ENCODE measurements at regions not wholly inside any gene's neighbourhood (a gene's known extent, or its start where the extent isn't known, plus 50 kb on each side); places are given as distances from the start of the nearest gene placed in this dataset.
A peak's percentile ranks its signal among the peaks of the same experiment; 100 is the strongest.

DNA sequence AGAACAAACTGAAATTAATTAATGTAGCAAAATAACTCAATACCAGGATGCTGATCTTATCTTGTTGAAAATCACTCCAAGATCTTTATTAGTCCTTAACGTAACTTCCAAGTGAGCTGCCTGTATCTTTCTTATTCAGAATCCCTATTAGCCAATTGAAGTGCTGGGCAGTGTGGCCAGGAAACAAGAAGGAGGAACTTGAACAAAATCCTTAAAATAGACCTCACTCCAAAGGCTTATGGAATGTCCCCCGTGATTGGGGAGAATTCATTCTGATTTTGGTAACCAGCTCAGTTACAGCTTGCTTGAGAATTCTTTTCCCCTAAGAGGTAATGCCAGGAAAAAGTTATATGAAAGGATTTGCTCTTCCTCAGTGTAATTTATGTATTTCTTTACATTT lies 171.0 kb downstream of the DEPDC1B start:
- Histone ChIP-seq H3K27ac (ENCODE audit: low read depth, low read length) (no peak overlapping the region), H3K4me1 (ENCODE audit: control insufficient read depth, insufficient read depth, low read length) (peaks cover 7% of the 10 kb centered on the region), H3K9ac (ENCODE audit: low read length) (no peak overlapping the region), H3K4me3 (ENCODE audit: low read length) (no peak overlapping the region), H3K27me3 (ENCODE audit: control insufficient read depth, insufficient read depth, low read length) (no peaks in the 10 kb centered on the region), H3K36me3 (ENCODE audit: control insufficient read depth, insufficient read depth, low read length) (no peaks in the 10 kb centered on the region)

DNA sequence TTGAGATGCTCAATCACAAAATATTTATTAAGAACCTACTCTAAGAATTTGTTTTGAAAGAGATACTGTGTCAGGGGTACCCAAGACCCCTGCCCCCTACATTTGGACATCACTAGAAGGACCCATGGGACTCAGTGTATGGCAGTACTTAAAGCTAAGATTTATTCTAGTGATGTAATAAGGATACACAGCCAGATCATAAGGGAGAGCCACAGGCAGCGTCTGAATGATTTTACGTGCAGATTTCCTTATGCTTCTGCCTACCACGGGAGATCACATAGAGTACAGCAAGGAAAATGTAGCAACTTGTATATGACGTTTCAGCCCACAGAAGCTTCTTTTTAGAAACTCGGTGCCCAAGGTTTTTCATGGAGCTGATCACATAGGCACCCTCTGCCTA lies 172.9 kb downstream of the DEPDC1B start:
- Histone ChIP-seq H3K27ac (ENCODE audit: low read depth, low read length) (no peak overlapping the region), H3K9ac (ENCODE audit: low read length) (no peak overlapping the region), H3K4me1 (ENCODE audit: control insufficient read depth, insufficient read depth, low read length) (peaks cover 18% of the 10 kb centered on the region), H3K4me3 (ENCODE audit: low read length) (no peak overlapping the region), H3K36me3 (ENCODE audit: control insufficient read depth, insufficient read depth, low read length) (no peaks in the 10 kb centered on the region), H3K27me3 (ENCODE audit: control insufficient read depth, insufficient read depth, low read length) (no peaks in the 10 kb centered on the region)

DNA sequence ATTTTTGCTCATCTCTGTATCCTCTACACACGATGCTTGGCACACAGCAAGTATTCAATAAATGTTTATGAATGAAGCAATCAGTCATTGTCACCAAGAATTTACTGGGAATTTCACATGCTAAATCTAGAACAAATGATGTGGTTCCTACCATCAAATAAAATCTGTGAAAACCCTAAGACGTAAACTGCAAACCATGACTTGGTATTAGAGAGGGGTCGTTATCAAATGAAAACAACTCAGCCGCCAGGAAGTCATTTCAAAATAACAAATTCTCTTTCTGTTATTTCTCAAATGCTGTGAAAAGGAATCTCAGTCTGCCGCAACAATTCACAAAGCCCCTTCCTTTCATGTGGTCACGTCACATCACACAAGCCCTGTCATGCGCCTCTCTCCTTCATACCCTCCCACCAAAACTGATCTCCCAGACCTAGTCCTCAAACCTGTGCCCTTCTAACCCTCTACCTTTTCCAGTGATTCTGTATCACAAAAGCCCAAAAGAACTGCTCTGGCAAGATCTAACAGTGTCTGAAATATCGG lies 173.6 kb downstream of the DEPDC1B start:
- Histone ChIP-seq H3K27me3 (ENCODE audit: control insufficient read depth, insufficient read depth, low read length) (no peaks in the 10 kb centered on the region), H3K27ac (ENCODE audit: low read depth, low read length) (no peak overlapping the region), H3K4me1 (ENCODE audit: control insufficient read depth, insufficient read depth, low read length) (peaks cover 19% of the 10 kb centered on the region), H3K9ac (ENCODE audit: low read length) (no peak overlapping the region), H3K36me3 (ENCODE audit: control insufficient read depth, insufficient read depth, low read length) (no peaks in the 10 kb centered on the region), H3K4me3 (ENCODE audit: low read length) (no peak overlapping the region)

DNA sequence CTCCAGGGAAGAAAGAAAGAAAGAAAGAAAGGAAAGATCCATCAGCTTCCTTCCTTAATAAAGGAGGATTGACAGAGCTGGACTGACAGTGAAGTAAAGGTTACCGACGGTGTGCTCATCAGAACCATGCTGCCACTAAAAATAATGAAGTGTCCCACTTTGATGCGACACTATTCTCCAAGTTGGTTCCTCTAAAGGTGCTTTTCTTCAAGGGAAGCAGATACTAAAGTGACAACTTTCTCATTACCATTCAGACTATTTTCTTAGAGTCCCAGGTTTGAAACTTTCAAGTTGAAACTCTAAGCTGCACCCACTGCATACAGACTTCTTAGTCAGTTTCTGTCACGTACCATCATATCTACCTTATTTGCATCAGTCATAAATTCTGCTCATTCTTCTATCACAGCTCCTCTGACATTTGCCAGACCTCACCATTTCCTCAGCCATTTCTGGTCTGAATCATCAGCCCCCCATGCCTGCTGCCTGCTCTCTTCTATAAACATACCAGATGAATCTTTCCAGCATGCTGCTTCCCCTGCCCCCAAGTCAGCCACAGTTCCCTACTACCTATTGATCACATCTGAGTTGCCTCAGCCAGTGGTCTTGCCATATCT lies 177.6 kb downstream of the DEPDC1B start:
- H3K36me3 ChIP-seq (ENCODE audit: control insufficient read depth, insufficient read depth, low read length), result no peaks in the 10 kb centered on the region
- H3K4me1 ChIP-seq (ENCODE audit: control insufficient read depth, insufficient read depth, low read length), result peaks cover 30% of the 10 kb centered on the region
- H3K27me3 ChIP-seq (ENCODE audit: control insufficient read depth, insufficient read depth, low read length), result no peaks in the 10 kb centered on the region
- no peak overlapping the region for H3K4me3 ChIP-seq (ENCODE audit: low read length)
- H3K9ac ChIP-seq (ENCODE audit: low read length), result no peak overlapping the region
- H3K27ac ChIP-seq (ENCODE audit: low read depth, low read length), result peak overlapping the region; percentile 67

DNA sequence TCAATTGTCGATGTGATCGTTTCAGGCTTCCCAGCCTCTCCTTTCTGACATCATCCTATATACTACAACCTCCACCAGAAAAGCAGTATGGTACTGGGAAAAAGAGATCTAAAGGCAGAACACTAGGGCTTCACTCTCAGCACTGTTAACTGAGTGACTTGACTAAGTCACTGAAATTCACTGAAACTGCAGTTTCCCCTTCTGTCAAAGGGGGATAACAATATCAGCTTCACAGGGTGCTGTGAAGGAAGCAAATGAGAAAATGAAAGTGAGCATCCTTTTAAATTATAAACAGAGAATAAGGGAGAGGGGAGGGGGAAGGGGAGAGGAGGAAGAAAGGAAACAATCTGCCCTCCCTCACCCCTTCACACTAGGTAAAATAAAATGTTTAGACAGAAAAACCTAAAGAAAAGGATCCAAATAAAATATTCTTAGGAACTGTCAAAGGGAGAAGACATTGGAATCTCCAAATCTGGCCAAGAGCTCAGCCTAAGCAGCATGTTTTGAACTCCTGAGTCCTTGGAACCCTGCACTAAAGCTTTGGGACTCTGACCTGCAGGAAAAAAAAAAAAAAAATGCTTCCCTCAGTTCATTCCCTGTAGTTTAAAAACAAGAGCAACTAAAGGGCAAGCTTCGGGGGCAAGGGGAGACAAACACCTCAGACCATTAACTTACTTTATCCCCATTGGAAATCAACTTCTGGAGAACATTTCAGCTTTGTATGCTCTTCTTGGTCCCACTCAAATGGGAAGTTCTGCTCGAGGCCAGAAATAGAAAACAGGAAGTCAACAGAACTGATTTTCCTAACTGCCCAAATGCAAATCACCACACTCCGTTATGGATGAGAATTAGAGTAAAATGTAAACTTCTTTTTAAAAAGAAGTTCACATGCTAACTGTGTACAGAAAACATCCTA lies 178.3 kb downstream of the DEPDC1B start:
- H3K9ac ChIP-seq (ENCODE audit: low read length), result no peak overlapping the region
- H3K4me1 ChIP-seq (ENCODE audit: control insufficient read depth, insufficient read depth, low read length), result peaks cover 30% of the 10 kb centered on the region
- H3K4me3 ChIP-seq (ENCODE audit: low read length), result no peak overlapping the region
- peak overlapping the region; percentile 67 for H3K27ac ChIP-seq (ENCODE audit: low read depth, low read length)
- no peaks in the 10 kb centered on the region for H3K27me3 ChIP-seq (ENCODE audit: control insufficient read depth, insufficient read depth, low read length)
- no peaks in the 10 kb centered on the region for H3K36me3 ChIP-seq (ENCODE audit: control insufficient read depth, insufficient read depth, low read length)

DNA sequence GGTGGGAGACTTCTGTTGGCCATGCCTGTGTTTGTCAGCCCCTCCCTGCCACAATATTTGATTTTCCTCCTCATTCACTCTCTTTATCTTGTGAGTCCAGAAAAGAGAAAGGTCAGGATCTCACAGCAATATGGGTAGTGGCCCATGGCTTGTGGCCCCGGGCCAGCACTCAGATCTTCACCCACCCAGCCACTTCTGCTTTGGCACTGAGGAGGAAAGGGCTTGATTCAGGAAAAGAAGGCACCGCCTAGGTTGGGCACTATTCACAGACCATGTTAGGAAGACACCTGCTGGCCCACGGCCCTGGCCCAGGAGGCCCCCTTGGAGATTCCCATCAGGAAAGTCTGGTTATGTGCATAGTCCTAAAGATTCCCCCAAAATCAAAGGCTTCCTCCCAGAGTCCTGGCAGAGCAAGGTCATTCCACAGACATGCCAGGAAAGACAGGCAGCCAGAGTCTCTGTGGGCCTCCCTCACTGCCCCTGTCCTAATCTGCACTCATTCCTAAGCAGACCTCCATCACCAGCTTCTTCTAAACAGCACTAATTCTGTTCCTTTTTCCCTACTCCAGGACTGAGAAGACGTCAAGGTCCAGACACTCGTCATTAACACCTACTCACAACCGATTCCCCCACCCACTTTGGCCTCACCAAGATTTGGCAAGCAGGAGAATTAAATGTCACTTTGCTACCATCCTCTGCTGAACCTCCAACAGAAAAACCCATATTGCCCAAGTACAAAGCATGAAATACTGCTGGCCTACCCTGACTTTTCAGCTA lies 179.3 kb downstream of the DEPDC1B start:
- Histone ChIP-seq H3K27me3 (ENCODE audit: control insufficient read depth, insufficient read depth, low read length) (no peaks in the 10 kb centered on the region), H3K36me3 (ENCODE audit: control insufficient read depth, insufficient read depth, low read length) (no peaks in the 10 kb centered on the region), H3K4me3 (ENCODE audit: low read length) (no peak overlapping the region), H3K4me1 (ENCODE audit: control insufficient read depth, insufficient read depth, low read length) (peaks cover 30% of the 10 kb centered on the region), H3K27ac (ENCODE audit: low read depth, low read length) (peak overlapping the region; percentile 77), H3K9ac (ENCODE audit: low read length) (no peak overlapping the region)

DNA sequence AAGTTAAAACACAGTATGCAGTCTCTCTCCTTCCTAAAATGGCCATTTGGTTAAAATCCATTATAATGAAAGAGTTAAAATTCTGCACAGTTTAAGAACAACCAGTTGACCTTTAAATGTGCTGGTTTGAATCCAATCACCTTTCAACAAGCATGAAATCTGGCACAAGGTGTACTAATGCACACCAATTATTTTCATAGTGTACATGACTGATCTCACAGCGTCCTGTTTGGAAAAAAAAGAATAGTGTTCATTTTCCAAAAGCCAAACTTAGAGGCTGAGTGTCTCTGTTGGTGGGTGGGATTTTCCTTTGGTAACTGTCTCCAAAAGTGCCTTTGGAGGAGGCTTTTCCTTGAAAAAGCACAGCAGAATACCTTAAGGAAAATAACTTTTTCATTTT lies 180.6 kb downstream of the DEPDC1B start:
- Histone ChIP-seq H3K4me1 (ENCODE audit: control insufficient read depth, insufficient read depth, low read length) (peaks cover 30% of the 10 kb centered on the region), H3K27ac (ENCODE audit: low read depth, low read length) (peak overlapping the region; percentile 77), H3K9ac (ENCODE audit: low read length) (no peak overlapping the region)

DNA sequence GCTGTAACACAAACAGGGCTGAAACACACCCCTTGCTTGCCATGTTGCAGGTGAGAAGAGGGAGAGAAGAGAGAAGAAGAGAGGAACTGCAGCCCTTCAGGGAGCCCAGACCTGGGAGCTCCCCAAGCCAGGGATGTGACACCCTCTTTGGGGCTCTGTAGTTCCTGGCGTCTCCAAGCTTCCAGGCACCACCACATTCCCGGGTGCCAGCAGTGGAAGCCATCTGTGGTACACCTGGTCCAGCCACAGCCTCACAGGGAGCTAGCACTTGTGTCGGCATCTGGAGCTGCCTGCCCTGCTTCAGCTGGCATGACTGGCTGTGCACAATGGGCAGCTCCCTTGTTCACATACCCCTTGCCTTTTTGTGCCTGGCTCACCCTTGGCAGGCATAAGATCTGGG lies 182.1 kb downstream of the DEPDC1B start:
- Histone ChIP-seq H3K9ac (ENCODE audit: low read length) (no peak overlapping the region), H3K4me1 (ENCODE audit: control insufficient read depth, insufficient read depth, low read length) (peaks cover 25% of the 10 kb centered on the region), H3K27ac (ENCODE audit: low read depth, low read length) (peak overlapping the region; percentile 77)

More for the DNA sequence above, 180.6 kb downstream of the DEPDC1B start:
- Histone ChIP-seq H3K4me3 (ENCODE audit: low read length) (no peak overlapping the region), H3K36me3 (ENCODE audit: control insufficient read depth, insufficient read depth, low read length) (no peaks in the 10 kb centered on the region), H3K27me3 (ENCODE audit: control insufficient read depth, insufficient read depth, low read length) (no peaks in the 10 kb centered on the region)

DNA sequence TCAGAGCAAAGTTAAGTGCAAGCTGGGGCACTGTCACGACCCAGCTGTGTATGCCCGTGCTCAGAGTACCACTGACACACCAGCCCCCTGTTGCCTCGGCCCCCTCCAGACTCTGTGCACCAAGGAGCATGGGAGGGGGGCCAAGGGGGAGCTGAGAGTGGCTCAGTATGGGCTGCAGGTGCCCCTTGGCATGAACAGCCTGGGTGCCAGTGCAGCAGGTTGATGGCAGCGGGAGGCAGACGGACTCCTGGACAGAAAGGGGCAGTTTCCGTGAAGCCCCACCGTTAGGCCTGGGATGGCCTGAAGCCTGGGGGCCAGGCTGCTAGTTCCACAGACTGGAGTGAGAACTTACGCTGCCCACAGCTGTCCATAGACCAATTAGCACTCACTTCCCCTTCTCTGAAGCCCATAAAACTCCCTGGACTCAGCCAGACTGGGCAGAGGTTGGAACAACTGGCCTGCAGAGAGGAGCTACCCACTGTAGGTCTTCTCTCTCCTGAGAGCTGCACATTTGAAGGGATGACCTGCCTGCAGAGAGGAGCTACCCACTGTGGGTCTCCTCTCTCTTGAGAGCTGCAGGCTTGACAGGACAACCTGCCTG lies 182.8 kb downstream of the DEPDC1B start:
- no peak overlapping the region for H3K4me3 ChIP-seq (ENCODE audit: low read length)
- H3K4me1 ChIP-seq (ENCODE audit: control insufficient read depth, insufficient read depth, low read length), result peaks cover 20% of the 10 kb centered on the region
- H3K9ac ChIP-seq (ENCODE audit: low read length), result no peak overlapping the region
- H3K36me3 ChIP-seq (ENCODE audit: control insufficient read depth, insufficient read depth, low read length), result no peaks in the 10 kb centered on the region
- H3K27ac ChIP-seq (ENCODE audit: low read depth, low read length), result no peak overlapping the region
- H3K27me3 ChIP-seq (ENCODE audit: control insufficient read depth, insufficient read depth, low read length), result no peaks in the 10 kb centered on the region

More for the DNA sequence above, 182.1 kb downstream of the DEPDC1B start:
- Histone ChIP-seq H3K36me3 (ENCODE audit: control insufficient read depth, insufficient read depth, low read length) (no peaks in the 10 kb centered on the region), H3K4me3 (ENCODE audit: low read length) (no peak overlapping the region), H3K27me3 (ENCODE audit: control insufficient read depth, insufficient read depth, low read length) (no peaks in the 10 kb centered on the region)

DNA sequence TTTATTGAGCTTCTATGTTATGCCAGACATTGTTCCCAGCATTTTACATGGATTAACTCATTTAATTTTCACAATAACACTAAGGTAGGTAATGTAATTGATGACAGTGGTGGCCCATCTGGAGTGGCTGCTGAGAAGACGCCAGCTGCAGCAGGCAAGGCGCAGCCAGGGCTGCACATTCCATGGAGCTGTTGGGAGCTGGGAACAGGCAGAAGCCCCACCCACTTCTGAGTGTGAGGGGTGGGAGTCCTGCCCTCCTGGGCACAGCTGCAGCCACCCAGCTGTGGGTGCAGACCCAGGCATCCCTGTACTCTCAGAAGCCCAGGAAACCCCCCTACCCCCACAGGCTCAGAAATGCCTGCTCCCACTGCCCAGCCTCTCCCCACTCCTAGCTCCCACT lies 183.3 kb downstream of the DEPDC1B start:
- no peak overlapping the region for H3K4me3 ChIP-seq (ENCODE audit: low read length)
- H3K27ac ChIP-seq (ENCODE audit: low read depth, low read length), result no peak overlapping the region
- no peak overlapping the region for H3K9ac ChIP-seq (ENCODE audit: low read length)
- peaks cover 16% of the 10 kb centered on the region for H3K4me1 ChIP-seq (ENCODE audit: control insufficient read depth, insufficient read depth, low read length)
- H3K27me3 ChIP-seq (ENCODE audit: control insufficient read depth, insufficient read depth, low read length), result no peaks in the 10 kb centered on the region
- H3K36me3 ChIP-seq (ENCODE audit: control insufficient read depth, insufficient read depth, low read length), result no peaks in the 10 kb centered on the region

DNA sequence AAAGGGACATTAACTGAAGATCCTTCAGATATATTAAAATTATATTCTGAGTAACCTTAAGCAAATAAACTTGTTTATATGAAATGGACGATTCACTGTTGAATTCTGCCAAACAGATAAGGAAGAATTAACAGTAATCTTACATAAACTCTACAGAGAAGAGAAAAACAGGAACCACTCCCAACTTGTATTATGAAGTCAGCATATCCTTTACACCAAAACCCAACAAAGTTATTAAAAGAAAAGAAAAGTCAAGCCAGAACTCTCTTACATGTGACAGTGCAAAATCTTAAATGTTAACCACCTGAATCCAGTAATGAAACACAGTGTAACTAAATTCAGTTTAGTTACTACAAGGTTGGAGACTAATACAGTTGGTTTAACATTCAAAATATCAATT lies 185.8 kb downstream of the DEPDC1B start:
- Histone ChIP-seq H3K27ac (ENCODE audit: low read depth, low read length) (no peak overlapping the region), H3K4me3 (ENCODE audit: low read length) (no peak overlapping the region), H3K36me3 (ENCODE audit: control insufficient read depth, insufficient read depth, low read length) (no peaks in the 10 kb centered on the region), H3K4me1 (ENCODE audit: control insufficient read depth, insufficient read depth, low read length) (peaks cover 15% of the 10 kb centered on the region), H3K9ac (ENCODE audit: low read length) (no peak overlapping the region), H3K27me3 (ENCODE audit: control insufficient read depth, insufficient read depth, low read length) (no peaks in the 10 kb centered on the region)

DNA sequence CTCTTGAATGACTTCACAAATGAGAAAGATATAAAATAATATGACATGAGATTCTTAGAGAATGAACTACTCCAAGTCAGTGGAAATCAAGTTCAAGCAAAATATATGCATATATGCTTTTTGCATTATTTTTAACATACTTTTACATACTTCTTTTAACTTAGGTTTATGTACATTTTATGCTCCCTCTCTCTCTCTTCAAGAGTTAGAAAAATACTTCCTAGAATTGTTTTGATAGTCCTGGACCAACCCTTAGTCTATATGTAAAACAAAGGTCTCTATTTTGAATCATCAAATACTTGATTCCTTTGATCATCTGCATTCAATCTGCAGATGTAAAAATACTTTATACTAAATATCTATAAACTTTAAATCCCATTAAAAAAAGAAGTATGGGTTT lies 187.8 kb downstream of the DEPDC1B start:
- Histone ChIP-seq H3K4me1 (ENCODE audit: control insufficient read depth, insufficient read depth, low read length) (peaks cover 11% of the 10 kb centered on the region), H3K36me3 (ENCODE audit: control insufficient read depth, insufficient read depth, low read length) (no peaks in the 10 kb centered on the region), H3K4me3 (ENCODE audit: low read length) (no peak overlapping the region)

More for the DNA sequence above, 187.8 kb downstream of the DEPDC1B start:
- Histone ChIP-seq H3K27me3 (ENCODE audit: control insufficient read depth, insufficient read depth, low read length) (no peaks in the 10 kb centered on the region), H3K27ac (ENCODE audit: low read depth, low read length) (no peak overlapping the region), H3K9ac (ENCODE audit: low read length) (no peak overlapping the region)

All from rectal smooth muscle tissue (tissue), 1 donor.